ENCODE measurements at regions not wholly inside any gene's neighbourhood (a gene's known extent, or its start where the extent isn't known, plus 50 kb on each side); places are given as distances from the start of the nearest gene placed in this dataset.

DNA sequence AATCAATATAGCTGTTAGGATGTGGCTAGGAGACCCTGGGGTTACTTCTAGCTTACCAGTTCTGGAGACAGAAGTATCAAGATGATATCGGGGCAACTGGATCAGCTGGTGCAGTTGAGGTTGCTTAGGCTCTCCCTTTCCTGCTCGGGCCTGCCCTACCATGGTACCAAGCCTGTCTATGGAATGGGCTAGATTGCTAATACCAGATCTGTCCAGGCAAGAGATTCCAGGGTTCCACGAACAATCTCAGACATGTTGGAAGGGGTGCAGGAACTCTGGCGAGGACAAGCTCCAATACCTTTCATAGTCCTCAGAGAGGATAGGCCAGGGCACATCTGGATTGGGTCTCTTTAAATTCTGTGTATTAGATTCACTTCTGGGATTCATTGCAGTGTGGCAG is 53.8 kb downstream of the ADM start:
- no peak overlapping the region for H3K9ac ChIP-seq (ENCODE audit: low read length)
- H3K4me2 ChIP-seq (ENCODE audit: low read length): no peak overlapping the region
- no peaks in the 10 kb centered on the region for H3K9me3 ChIP-seq (ENCODE audit: insufficient read depth, low read length)
- H4K20me1 ChIP-seq (ENCODE audit: insufficient read depth, low read length): no peaks in the 10 kb centered on the region
- H3K4me1 ChIP-seq (ENCODE audit: low read length): no peaks in the 10 kb centered on the region
- no peak overlapping the region for H2AFZ ChIP-seq (ENCODE audit: low read depth, low read length)
- no peak overlapping the region for H3K4me3 ChIP-seq (ENCODE audit: low read length)
- no peaks in the 10 kb centered on the region for H3K36me3 ChIP-seq (replicated peaks; ENCODE audit: low read depth, low read length)
- no peak overlapping the region for H3K27ac ChIP-seq (ENCODE audit: low read length)
- peaks cover 19% of the 10 kb centered on the region; the same call in 1 of the 2 replicates for H3K27me3 ChIP-seq (ENCODE audit: low read depth, low read length)
- TF ChIP-seq, protein P1, sequence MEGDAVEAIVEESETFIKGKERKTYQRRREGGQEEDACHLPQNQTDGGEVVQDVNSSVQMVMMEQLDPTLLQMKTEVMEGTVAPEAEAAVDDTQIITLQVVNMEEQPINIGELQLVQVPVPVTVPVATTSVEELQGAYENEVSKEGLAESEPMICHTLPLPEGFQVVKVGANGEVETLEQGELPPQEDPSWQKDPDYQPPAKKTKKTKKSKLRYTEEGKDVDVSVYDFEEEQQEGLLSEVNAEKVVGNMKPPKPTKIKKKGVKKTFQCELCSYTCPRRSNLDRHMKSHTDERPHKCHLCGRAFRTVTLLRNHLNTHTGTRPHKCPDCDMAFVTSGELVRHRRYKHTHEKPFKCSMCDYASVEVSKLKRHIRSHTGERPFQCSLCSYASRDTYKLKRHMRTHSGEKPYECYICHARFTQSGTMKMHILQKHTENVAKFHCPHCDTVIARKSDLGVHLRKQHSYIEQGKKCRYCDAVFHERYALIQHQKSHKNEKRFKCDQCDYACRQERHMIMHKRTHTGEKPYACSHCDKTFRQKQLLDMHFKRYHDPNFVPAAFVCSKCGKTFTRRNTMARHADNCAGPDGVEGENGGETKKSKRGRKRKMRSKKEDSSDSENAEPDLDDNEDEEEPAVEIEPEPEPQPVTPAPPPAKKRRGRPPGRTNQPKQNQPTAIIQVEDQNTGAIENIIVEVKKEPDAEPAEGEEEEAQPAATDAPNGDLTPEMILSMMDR (IDR thresholded peaks at IDR 0.05; ENCODE audit: low read depth, low read length): no peak
- TF ChIP-seq EZH2phosphoT487 (IDR thresholded peaks at IDR 0.05; ENCODE audit: low read depth): no peak
- H3K79me2 ChIP-seq (ENCODE audit: low read length): no peaks in the 10 kb centered on the region

DNA sequence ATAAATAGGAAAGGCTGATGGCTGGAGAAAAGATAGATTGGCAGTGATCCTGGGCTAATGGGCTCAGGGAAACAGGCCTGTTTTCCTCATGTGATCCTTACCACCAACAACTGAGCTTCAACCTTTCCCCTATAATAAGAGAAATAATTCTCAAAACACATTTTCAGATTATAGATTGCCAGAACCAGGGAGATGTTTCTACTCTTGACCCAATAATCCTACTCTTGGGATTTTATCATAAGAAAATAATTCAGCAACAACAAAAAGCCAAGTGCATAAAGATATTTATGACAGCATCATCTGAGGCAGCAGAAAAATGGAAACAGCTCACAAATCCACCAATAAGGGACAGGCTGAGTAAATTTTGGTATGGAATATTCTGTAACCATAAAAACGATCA is 54.3 kb downstream of the ADM start:
- H3K27me3 ChIP-seq (ENCODE audit: low read depth, low read length): peaks cover 19% of the 10 kb centered on the region; the same call in 1 of the 2 replicates
- TF ChIP-seq, protein P1 (IDR thresholded peaks at IDR 0.05; ENCODE audit: low read depth, low read length): no peak
- no peak for TF ChIP-seq EZH2phosphoT487 (IDR thresholded peaks at IDR 0.05; ENCODE audit: low read depth)

DNA sequence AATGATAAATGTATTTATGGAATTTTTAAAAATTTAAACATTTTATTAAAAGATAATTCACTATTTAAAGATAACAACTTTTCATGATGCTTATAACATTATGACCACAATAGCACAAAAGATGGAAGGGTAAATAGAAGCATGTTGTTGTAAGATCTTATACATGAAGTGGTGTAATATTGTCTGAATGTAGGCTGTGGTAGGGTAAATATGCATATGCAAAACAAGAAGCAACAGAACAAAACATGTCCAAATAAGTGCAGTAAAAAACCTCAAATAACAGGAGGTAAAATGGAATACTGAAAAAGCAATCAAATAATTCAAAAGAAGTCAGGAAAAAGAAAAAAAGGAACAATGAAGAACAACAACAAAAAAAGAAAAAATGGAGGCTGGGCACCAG is 56.0 kb downstream of the ADM start:
- Histone ChIP-seq H3K4me3 (ENCODE audit: low read length) (no peak overlapping the region), H3K79me2 (ENCODE audit: low read length) (no peaks in the 10 kb centered on the region), H3K36me3 (replicated peaks; ENCODE audit: low read depth, low read length) (no peaks in the 10 kb centered on the region), H3K4me1 (ENCODE audit: low read length) (no peaks in the 10 kb centered on the region), H3K9me3 (ENCODE audit: insufficient read depth, low read length) (no peaks in the 10 kb centered on the region), H3K9ac (ENCODE audit: low read length) (no peak overlapping the region), H3K27ac (ENCODE audit: low read length) (no peak overlapping the region), H3K27me3 (ENCODE audit: low read depth, low read length) (peaks cover 15% of the 10 kb centered on the region; the same call in 1 of the 2 replicates), H4K20me1 (ENCODE audit: insufficient read depth, low read length) (no peaks in the 10 kb centered on the region), H2AFZ (ENCODE audit: low read depth, low read length) (no peak overlapping the region), H3K4me2 (ENCODE audit: low read length) (no peak overlapping the region)
- no peak for TF ChIP-seq EZH2phosphoT487 (IDR thresholded peaks at IDR 0.05; ENCODE audit: low read depth)
- TF ChIP-seq, protein P1 (IDR thresholded peaks at IDR 0.05; ENCODE audit: low read depth, low read length): no peak

More for the DNA sequence above, 54.3 kb downstream of the ADM start:
- Histone ChIP-seq H3K4me2 (ENCODE audit: low read length) (no peak overlapping the region), H3K36me3 (replicated peaks; ENCODE audit: low read depth, low read length) (no peaks in the 10 kb centered on the region), H3K27ac (ENCODE audit: low read length) (no peak overlapping the region), H3K79me2 (ENCODE audit: low read length) (no peaks in the 10 kb centered on the region), H3K4me1 (ENCODE audit: low read length) (no peaks in the 10 kb centered on the region), H4K20me1 (ENCODE audit: insufficient read depth, low read length) (no peaks in the 10 kb centered on the region), H2AFZ (ENCODE audit: low read depth, low read length) (no peak overlapping the region), H3K4me3 (ENCODE audit: low read length) (no peak overlapping the region), H3K9me3 (ENCODE audit: insufficient read depth, low read length) (no peaks in the 10 kb centered on the region), H3K9ac (ENCODE audit: low read length) (no peak overlapping the region)

DNA sequence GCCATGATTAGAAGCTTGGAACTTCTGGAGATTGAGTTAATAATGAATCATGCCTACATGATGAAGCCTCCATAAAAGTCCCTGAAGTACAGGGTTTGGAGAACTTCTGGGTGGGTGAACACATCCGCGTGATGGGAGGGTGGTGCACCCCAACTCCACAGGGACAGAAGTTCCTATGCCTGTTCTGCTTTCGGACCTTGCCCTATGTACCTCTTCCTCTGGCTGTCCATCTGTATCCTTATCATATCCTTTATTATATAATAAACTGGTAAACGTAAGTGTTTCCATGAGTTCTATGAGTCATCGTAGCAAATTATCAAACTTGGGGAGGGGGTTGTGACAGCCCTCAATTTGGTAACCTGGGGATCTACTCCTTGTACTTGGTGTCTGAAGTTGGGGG is 60.2 kb downstream of the ADM start:
- no peak overlapping the region for H3K27ac ChIP-seq (ENCODE audit: low read length)
- H3K9me3 ChIP-seq (ENCODE audit: insufficient read depth, low read length): no peaks in the 10 kb centered on the region
- TF ChIP-seq EZH2phosphoT487 (IDR thresholded peaks at IDR 0.05; ENCODE audit: low read depth): no peak
- TF ChIP-seq, protein P1 (IDR thresholded peaks at IDR 0.05; ENCODE audit: low read depth, low read length): no peak
- H3K4me3 ChIP-seq (ENCODE audit: low read length): no peak overlapping the region
- no peaks in the 10 kb centered on the region for H4K20me1 ChIP-seq (ENCODE audit: insufficient read depth, low read length)
- H3K9ac ChIP-seq (ENCODE audit: low read length): no peak overlapping the region
- H3K36me3 ChIP-seq (replicated peaks; ENCODE audit: low read depth, low read length): no peaks in the 10 kb centered on the region
- H2AFZ ChIP-seq (ENCODE audit: low read depth, low read length): no peak overlapping the region
- H3K4me2 ChIP-seq (ENCODE audit: low read length): no peak overlapping the region
- peaks cover 10% of the 10 kb centered on the region for H3K4me1 ChIP-seq (ENCODE audit: low read length)
- H3K79me2 ChIP-seq (ENCODE audit: low read length): no peaks in the 10 kb centered on the region
- 0 out of 2 replicates have a peak, but pooled peaks cover 5% of the 10 kb centered on the region for H3K27me3 ChIP-seq (ENCODE audit: low read depth, low read length)

Data from OCI-LY3 (cell line).